22Rv1 (cell line): ENCODE measurements at regions not wholly inside any gene's neighbourhood (a gene's known extent, or its start where the extent isn't known, plus 50 kb on each side); places are given as distances from the start of the nearest gene placed in this dataset.

ENCODE experiments used
- H3K27ac ChIP-seq: fragments of 450-650 bp; 2 replicates; pipeline ENCODE4 v1.5.1; 2017
- CTCF ChIP-seq: fragments of 450-650 bp; IDR thresholded peaks from 2 replicates; pipeline ENCODE4 v1.5.1; 2017; ENCODE audit warnings: mild to moderate bottlenecking
- ZFX ChIP-seq: fragments of 450-650 bp; IDR thresholded peaks from 2 replicates; pipeline ENCODE4 v1.6.1; 2017; ENCODE audit warnings: antibody characterized with exemption, borderline replicate concordance

- no peak for TF ChIP-seq ZFX
- TF ChIP-seq CTCF = no peak
- no peak overlapping the region for H3K27ac ChIP-seq
Observed at GRCh38 chr13:81139987-81140386, 799.1 kb upstream of the SPRY2 start.

- H3K27ac ChIP-seq = no peak overlapping the region
- TF ChIP-seq CTCF (no peak), ZFX (no peak)
Observed at GRCh38 chr13:81138353-81138980, 797.5 kb upstream of the SPRY2 start.

- H3K27ac ChIP-seq = no peak overlapping the region
- no peak for TF ChIP-seq ZFX
Observed at GRCh38 chr13:81133066-81133465, 792.1 kb upstream of the SPRY2 start.

GRCh38 chr13:81117416-81117815 is 776.5 kb upstream of the SPRY2 start:
- TF ChIP-seq ZFX (no peak), CTCF (no peak)

GRCh38 chr13:81116461-81117282 is 775.7 kb upstream of the SPRY2 start:
- TF ChIP-seq CTCF (no peak), ZFX (no peak)
- no peak overlapping the region for H3K27ac ChIP-seq

More at GRCh38 chr13:81117416-81117815, 776.5 kb upstream of the SPRY2 start:
- H3K27ac ChIP-seq = no peak overlapping the region

- no peak overlapping the region for H3K27ac ChIP-seq
- TF ChIP-seq CTCF = no peak
- TF ChIP-seq ZFX = no peak
Observed at GRCh38 chr13:81109026-81109425, 768.1 kb upstream of the SPRY2 start.

GRCh38 chr13:81106348-81106747 is 765.4 kb upstream of the SPRY2 start:
- TF ChIP-seq CTCF (no peak), ZFX (no peak)
- no peak overlapping the region for H3K27ac ChIP-seq
